HL-60 (cell line): ENCODE measurements at regions not wholly inside any gene's neighbourhood (a gene's known extent, or its start where the extent isn't known, plus 50 kb on each side); places are given as distances from the start of the nearest gene placed in this dataset.

ENCODE experiments used
- CTCF ChIP-seq: IDR thresholded peaks from one replicate; pipeline ENCODE4 v1.5.1; 2011; ENCODE audit warnings: low read length, control low read depth, inconsistent platforms; ENCODE audit not compliant: insufficient read depth
- GABPA ChIP-seq: IDR thresholded peaks from 2 replicates; pipeline ENCODE4 v1.6.1; 2012; ENCODE audit warnings: low read depth

DNA sequence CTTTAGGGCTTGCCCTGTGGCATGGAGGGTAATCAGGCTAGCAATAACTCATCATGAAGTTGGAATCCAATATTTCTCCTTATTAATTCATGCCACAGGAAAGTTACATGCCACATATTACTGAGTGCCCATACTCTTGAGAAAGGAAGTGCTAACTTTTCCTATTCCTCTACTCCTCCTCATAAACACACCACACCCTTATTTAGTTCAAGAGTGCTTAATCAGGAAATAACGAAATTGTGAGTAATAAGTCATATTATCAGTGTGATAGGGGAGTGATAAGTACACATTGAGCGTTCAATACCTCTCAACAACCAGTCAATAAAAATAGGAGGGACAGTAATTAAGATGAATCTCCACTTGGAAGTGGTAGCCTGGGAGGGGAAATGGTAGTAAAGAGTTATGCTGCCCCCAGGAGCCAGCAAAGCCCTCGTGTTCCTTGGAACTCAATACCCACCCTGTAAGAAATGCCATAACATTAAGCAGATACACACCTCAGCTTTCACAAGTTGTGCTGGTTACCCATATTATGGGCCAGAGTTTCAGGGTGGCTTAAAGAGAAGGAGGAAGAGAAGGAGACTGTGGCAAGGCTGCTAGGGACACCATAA, 410.0 kb upstream of the NR3C2 start:
- TF ChIP-seq CTCF (no peak), GABPA (no peak)
